BE2C (cell line): ENCODE measurements at regions not wholly inside any gene's neighbourhood (a gene's known extent, or its start where the extent isn't known, plus 50 kb on each side); places are given as distances from the start of the nearest gene placed in this dataset.
A peak's percentile ranks its signal among the peaks of the same experiment; 100 is the strongest.
"Not testable (repeated sequence)": the region's sequence is repeated elsewhere in the genome, so short reads cannot be mapped to it uniquely, and the experiment has no call there.

Source experiments
- DNase-seq: peaks from one replicate; pipeline ENCODE4 v3.0.0-alpha.2; 2020
- H3K27me3 ChIP-seq: fragments of 250-450 bp; sonication (Bioruptor Pico); 2 replicates; pipeline ENCODE4 v1.5.1; 2020; ENCODE audit warnings: mild to moderate bottlenecking
- H3K36me3 ChIP-seq: fragments of 250-450 bp; sonication (Bioruptor Pico); 2 replicates; pipeline ENCODE4 v1.5.1; 2020; ENCODE audit warnings: mild to moderate bottlenecking
- H3K4me1 ChIP-seq: fragments of 250-450 bp; sonication (Bioruptor Pico); 2 replicates; pipeline ENCODE4 v1.5.1; 2020
- H3K4me3 ChIP-seq: 2 replicates; pipeline ENCODE4 v1.5.1; 2011; ENCODE audit warnings: low read depth, low read length
- H3K9me3 ChIP-seq: fragments of 250-450 bp; sonication (Bioruptor Pico); 2 replicates; pipeline ENCODE4 v1.5.1; 2020
- CTCF ChIP-seq: IDR thresholded peaks from 2 replicates; pipeline ENCODE4 v1.5.1; 2012; ENCODE audit warnings: mild to moderate bottlenecking, low read depth, low read length

- Histone ChIP-seq H3K9me3 (no peaks in the 10 kb centered on the region), H3K36me3 (no peaks in the 10 kb centered on the region), H3K4me3 (no peak overlapping the region), H3K27me3 (no peaks in the 10 kb centered on the region), H3K4me1 (no peaks in the 10 kb centered on the region)
- TF ChIP-seq CTCF = no peak
- DNase-seq = no peak
Observed at GRCh38 chr1:192497214-192497794, 78.3 kb upstream of the RGS1 start.

GRCh38 chr1:192498092-192498491, 77.5 kb upstream of the RGS1 start:
- not testable (repeated sequence) for H3K9me3 ChIP-seq, H3K27me3 ChIP-seq, DNase-seq, H3K4me1 ChIP-seq, H3K4me3 ChIP-seq, H3K36me3 ChIP-seq

GRCh38 chr1:192499061-192499581, 76.5 kb upstream of the RGS1 start:
- H3K4me1 ChIP-seq, H3K4me3 ChIP-seq, H3K36me3 ChIP-seq, H3K27me3 ChIP-seq, DNase-seq, H3K9me3 ChIP-seq: not testable (repeated sequence)

- not testable (repeated sequence) for H3K9me3 ChIP-seq
Observed at GRCh38 chr1:192500541-192500940, 75.0 kb upstream of the RGS1 start.

GRCh38 chr1:192506741-192507155, 68.8 kb upstream of the RGS1 start:
- Histone ChIP-seq H3K9me3 (no peaks in the 10 kb centered on the region), H3K27me3 (no peaks in the 10 kb centered on the region), H3K36me3 (no peaks in the 10 kb centered on the region), H3K4me1 (no peaks in the 10 kb centered on the region), H3K4me3 (no peak overlapping the region)
- no peak for DNase-seq
- TF ChIP-seq CTCF = peak; percentile 44

More at GRCh38 chr1:192500541-192500940, 75.0 kb upstream of the RGS1 start:
- H3K4me1 ChIP-seq, H3K4me3 ChIP-seq, H3K27me3 ChIP-seq, DNase-seq, H3K36me3 ChIP-seq: not testable (repeated sequence)

GRCh38 chr1:192512426-192513162, 63.0 kb upstream of the RGS1 start:
- no peaks in the 10 kb centered on the region for H3K36me3 ChIP-seq
- no peak for TF ChIP-seq CTCF
- DNase-seq = no peak
- H3K9me3 ChIP-seq = no peaks in the 10 kb centered on the region
- no peaks in the 10 kb centered on the region for H3K27me3 ChIP-seq
- no peak overlapping the region for H3K4me3 ChIP-seq
- no peaks in the 10 kb centered on the region for H3K4me1 ChIP-seq

GRCh38 chr1:192513196-192513595, 62.4 kb upstream of the RGS1 start:
- Histone ChIP-seq H3K36me3 (no peaks in the 10 kb centered on the region), H3K4me3 (no peak overlapping the region), H3K27me3 (no peaks in the 10 kb centered on the region), H3K4me1 (no peaks in the 10 kb centered on the region), H3K9me3 (no peaks in the 10 kb centered on the region)
- DNase-seq = no peak
- no peak for TF ChIP-seq CTCF
